Activated CD4-positive, alpha-beta T cell treated with anti-CD3 and anti-CD28 coated beads for 36 hours (primary cell): ENCODE measurements at regions not wholly inside any gene's neighbourhood (a gene's known extent, or its start where the extent isn't known, plus 50 kb on each side); places are given as distances from the start of the nearest gene placed in this dataset.

ENCODE experiments used
- ATAC-seq: fragments of 200-7000 bp; cut with Tn5 transposase; one replicate; pipeline ENCODE4 v1.10.0; 2021; ENCODE audit warnings: mild to moderate bottlenecking, moderate library complexity
- CTCF ChIA-PET: fragments of 350-600 bp; sonication (Branson Sonifier 250); formaldehyde crosslinking; loops from one replicate; lab custom pipeline; 2021; ENCODE audit warnings: antibody characterized with exemption; lab: Charles Lee
- POLR2A ChIA-PET: fragments of 350-600 bp; sonication (Branson Sonifier 250); formaldehyde crosslinking; loops from one replicate; lab custom pipeline; 2021; ENCODE audit warnings: antibody characterized with exemption, inconsistent platforms; lab: Charles Lee
- DNase-seq: peaks from one replicate; pipeline ENCODE4 v3.0.0-alpha.2; 2020
- H3K27ac Mint-ChIP-seq: one replicate; pipeline ENCODE4 v1.8.0; 2021; ENCODE audit warnings: mixed read lengths
- H3K27me3 Mint-ChIP-seq: one replicate; pipeline ENCODE4 v1.8.0; 2021; ENCODE audit warnings: mixed read lengths
- H3K36me3 Mint-ChIP-seq: one replicate; pipeline ENCODE4 v1.8.0; 2021; ENCODE audit warnings: low read depth, mixed read lengths
- H3K4me1 Mint-ChIP-seq: one replicate; pipeline ENCODE4 v1.8.0; 2021; ENCODE audit warnings: mixed read lengths
- H3K4me3 Mint-ChIP-seq: one replicate; pipeline ENCODE4 v1.8.0; 2021; ENCODE audit warnings: mild to moderate bottlenecking, moderate library complexity, mixed read lengths
- H3K9me3 Mint-ChIP-seq: one replicate; pipeline ENCODE4 v1.8.0; 2021; ENCODE audit warnings: low read depth, mixed read lengths
- intact Hi-C, 2 experiments: fragments of 100-400 bp; cut with DNase I in 1 of 2; cut with micrococcal nuclease in 1 of 2; formaldehyde crosslinking; loops; one replicate each; pipeline versions ENCODE4 v1.14.2 to v1.15.1; 2022 to 2024; cut with DNase I, micrococcal nuclease

GRCh38 chr2:160920791-160921303 lies 239.4 kb upstream of the TANK start:
- ChIA-PET CTCF (no interaction called here), POLR2A (no interaction called here)
- DNase-seq (no peak), ATAC-seq (no peak)
- intact Hi-C loops: no loop called here
- Mint-ChIP-seq H3K4me3 (no peak overlapping the region), H3K36me3 (no peaks in the 10 kb centered on the region), H3K9me3 (no peaks in the 10 kb centered on the region), H3K27me3 (no peaks in the 10 kb centered on the region), H3K4me1 (no peaks in the 10 kb centered on the region), H3K27ac (no peak overlapping the region)

DNA sequence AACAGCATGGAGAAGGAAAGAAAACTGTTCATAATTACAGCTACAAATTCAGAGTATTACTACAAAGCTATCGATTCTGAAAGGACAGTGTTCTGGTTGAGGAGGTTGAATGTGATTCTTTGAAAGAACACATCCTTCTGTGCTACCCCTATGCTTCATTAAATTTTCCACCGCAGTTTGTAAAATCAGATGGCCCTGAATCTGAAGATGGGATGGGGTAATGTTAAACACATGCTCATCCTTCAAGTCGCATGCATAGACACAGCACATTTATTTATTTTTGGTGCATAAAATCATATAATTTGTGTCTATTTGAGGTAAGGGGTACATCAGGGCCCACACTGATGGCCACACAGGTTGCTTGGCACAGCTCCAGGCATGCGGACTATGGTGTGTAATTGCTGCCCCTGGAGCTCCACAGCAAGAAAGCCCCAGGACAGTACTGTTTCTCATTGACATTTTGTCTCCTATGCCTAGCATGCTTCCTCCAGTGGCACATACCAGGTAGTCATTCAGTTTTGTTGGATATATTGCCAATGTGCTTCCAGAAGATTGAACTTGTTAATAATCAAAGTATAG lies 238.8 kb upstream of the TANK start:
- no peaks in the 10 kb centered on the region for H3K27me3 Mint-ChIP-seq
- CTCF ChIA-PET: interaction anchor here (0.6 kb wide), 1 partner anchor 720 kb away, joined by 4 read pairs; no protein-coding TSS in a partner anchor

DNA sequence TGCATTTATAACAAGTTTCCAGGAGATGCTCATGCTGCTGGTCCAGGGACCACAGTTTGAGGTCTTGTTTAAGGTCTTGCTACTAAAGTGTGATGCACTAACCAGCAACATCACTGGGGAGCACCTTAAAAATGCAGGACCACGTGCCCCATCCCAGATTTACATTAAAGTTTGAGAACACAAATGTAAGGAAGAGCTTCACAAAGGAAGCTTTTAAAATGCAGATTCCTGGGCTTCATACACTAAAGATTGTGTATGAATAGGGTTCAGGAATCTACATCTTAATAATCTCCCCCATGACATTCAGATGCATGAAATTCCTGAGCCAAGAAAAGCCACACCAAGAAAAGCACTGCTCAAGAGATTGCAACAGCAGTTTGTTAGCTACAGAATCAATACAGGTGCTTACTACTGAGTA lies 235.3 kb upstream of the TANK start:
- Mint-ChIP-seq H3K27me3 (no peaks in the 10 kb centered on the region), H3K4me1 (no peaks in the 10 kb centered on the region), H3K27ac (no peak overlapping the region), H3K9me3 (no peaks in the 10 kb centered on the region), H3K4me3 (no peak overlapping the region), H3K36me3 (no peaks in the 10 kb centered on the region)
- no peak for ATAC-seq
- intact Hi-C loops: no loop called here
- DNase-seq: no peak
- ChIA-PET POLR2A (interaction anchor here (0.6 kb wide), 1 partner anchor 222 kb away, joined by 7 read pairs; no protein-coding TSS in a partner anchor), CTCF (interaction anchor here (0.6 to 1.1 kb wide), 3 partner anchors 14 to 121 kb away, joined by 3 to 4 read pairs (median 3); no protein-coding TSS in a partner anchor)

More for the DNA sequence above, 238.8 kb upstream of the TANK start:
- intact Hi-C loops: no loop called here
- no peak overlapping the region for H3K27ac Mint-ChIP-seq
- POLR2A ChIA-PET: no interaction called here
- no peak for ATAC-seq
- H3K9me3 Mint-ChIP-seq: no peaks in the 10 kb centered on the region
- no peak overlapping the region for H3K4me3 Mint-ChIP-seq
- H3K4me1 Mint-ChIP-seq: no peaks in the 10 kb centered on the region
- no peaks in the 10 kb centered on the region for H3K36me3 Mint-ChIP-seq
- no peak for DNase-seq

DNA sequence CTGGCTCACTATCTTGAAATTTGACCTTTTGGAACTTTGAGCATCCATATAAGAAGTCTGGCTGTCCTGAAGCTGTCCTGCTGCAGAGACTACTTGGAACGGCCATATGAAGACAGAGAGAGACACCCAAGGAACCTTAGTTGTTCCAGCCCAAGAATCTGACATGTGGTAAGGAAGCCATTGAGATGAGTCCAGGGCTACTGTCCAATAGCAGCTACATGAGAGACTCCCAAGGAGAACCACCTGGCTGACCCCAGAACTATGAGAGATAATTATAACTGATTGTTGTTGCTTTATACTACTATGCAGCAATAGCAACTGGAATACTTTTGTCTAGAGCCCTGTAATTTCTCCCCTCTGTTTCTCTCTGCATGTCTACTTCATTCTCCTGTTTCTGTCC lies 234.3 kb upstream of the TANK start:
- intact Hi-C loops: no loop called here
- H3K9me3 Mint-ChIP-seq: no peaks in the 10 kb centered on the region
- no peak overlapping the region for H3K4me3 Mint-ChIP-seq
- CTCF ChIA-PET: interaction anchor here (0.8 to 1.1 kb wide), 2 partner anchors 15 to 691 kb away, joined by 3 to 4 read pairs; no protein-coding TSS in a partner anchor
- no peaks in the 10 kb centered on the region for H3K4me1 Mint-ChIP-seq
- DNase-seq (no peak), ATAC-seq (no peak)
- POLR2A ChIA-PET: no interaction called here
- no peaks in the 10 kb centered on the region for H3K36me3 Mint-ChIP-seq
- no peak overlapping the region for H3K27ac Mint-ChIP-seq
- H3K27me3 Mint-ChIP-seq: peaks cover 4% of the 10 kb centered on the region

- no peak overlapping the region for H3K27ac Mint-ChIP-seq
- DNase-seq: no peak
- H3K4me1 Mint-ChIP-seq: no peaks in the 10 kb centered on the region
- ChIA-PET POLR2A (no interaction called here), CTCF (interaction anchor here (0.5 to 0.7 kb wide), 3 partner anchors 30 to 856 kb away, joined by 3 to 5 read pairs (median 3); no protein-coding TSS in a partner anchor)
- H3K9me3 Mint-ChIP-seq: no peaks in the 10 kb centered on the region
- peaks cover 4% of the 10 kb centered on the region for H3K27me3 Mint-ChIP-seq
- no peak overlapping the region for H3K4me3 Mint-ChIP-seq
- ATAC-seq: no peak
- no peaks in the 10 kb centered on the region for H3K36me3 Mint-ChIP-seq
- intact Hi-C loops: no loop called here
Measured at GRCh38 chr2:160927324-160927723, 232.9 kb upstream of the TANK start.

GRCh38 chr2:160928854-160929301 lies 231.3 kb upstream of the TANK start:
- ATAC-seq (no peak), DNase-seq (no peak)
- Mint-ChIP-seq H3K4me3 (no peak overlapping the region), H3K9me3 (no peaks in the 10 kb centered on the region), H3K27ac (no peak overlapping the region), H3K4me1 (no peaks in the 10 kb centered on the region), H3K36me3 (no peaks in the 10 kb centered on the region), H3K27me3 (peaks cover 4% of the 10 kb centered on the region)
- ChIA-PET POLR2A (no interaction called here), CTCF (interaction anchor here (0.6 to 1.2 kb wide), 3 partner anchors 17 to 605 kb away, joined by 3 read pairs; no protein-coding TSS in a partner anchor)
- intact Hi-C loops: no loop called here

GRCh38 chr2:160931531-160931930 lies 228.7 kb upstream of the TANK start:
- Mint-ChIP-seq H3K27ac (no peak overlapping the region), H3K9me3 (no peaks in the 10 kb centered on the region), H3K4me1 (peaks cover 3% of the 10 kb centered on the region), H3K36me3 (no peaks in the 10 kb centered on the region), H3K4me3 (no peak overlapping the region), H3K27me3 (peaks cover 4% of the 10 kb centered on the region)
- intact Hi-C loops: no loop called here
- ChIA-PET POLR2A (no interaction called here), CTCF (no interaction called here)
- DNase-seq: no peak
- ATAC-seq: no peak

- no peaks in the 10 kb centered on the region for H3K9me3 Mint-ChIP-seq
- H3K27ac Mint-ChIP-seq: no peak overlapping the region
- ChIA-PET CTCF (no interaction called here), POLR2A (no interaction called here)
- H3K4me3 Mint-ChIP-seq: no peak overlapping the region
- DNase-seq (no peak), ATAC-seq (no peak)
- no peaks in the 10 kb centered on the region for H3K36me3 Mint-ChIP-seq
- H3K27me3 Mint-ChIP-seq: peaks cover 4% of the 10 kb centered on the region
- H3K4me1 Mint-ChIP-seq: peaks cover 3% of the 10 kb centered on the region
- intact Hi-C loops: no loop called here
Measured at GRCh38 chr2:160932960-160933359, 227.3 kb upstream of the TANK start.

DNA sequence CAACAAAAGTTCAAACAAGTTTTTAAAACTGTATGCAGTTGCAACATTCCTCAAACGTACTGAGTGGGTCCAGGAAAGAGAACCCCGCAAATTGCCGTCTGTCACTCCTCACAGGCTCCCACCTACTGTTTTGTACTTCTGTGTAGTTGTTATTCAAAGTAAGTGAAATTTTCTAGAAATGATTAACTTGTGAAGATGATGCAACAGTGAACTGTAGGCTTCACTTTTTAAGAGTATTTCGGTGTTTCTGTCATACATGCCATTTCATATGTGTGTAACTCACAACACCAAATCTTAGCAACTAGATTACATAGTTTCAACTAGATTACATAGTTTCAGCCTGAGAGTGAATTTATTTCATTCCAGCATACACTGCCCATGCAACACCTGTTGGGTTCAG lies 226.0 kb upstream of the TANK start:
- no peak overlapping the region for H3K27ac Mint-ChIP-seq
- no peaks in the 10 kb centered on the region for H3K36me3 Mint-ChIP-seq

GRCh38 chr2:160934991-160935390 lies 225.2 kb upstream of the TANK start:
- ATAC-seq (no peak), DNase-seq (no peak)
- no peak overlapping the region for H3K4me3 Mint-ChIP-seq
- intact Hi-C loops: no loop called here
- peaks cover 10% of the 10 kb centered on the region for H3K4me1 Mint-ChIP-seq
- H3K9me3 Mint-ChIP-seq: no peaks in the 10 kb centered on the region
- ChIA-PET CTCF (no interaction called here), POLR2A (no interaction called here)
- H3K36me3 Mint-ChIP-seq: no peaks in the 10 kb centered on the region
- peaks cover 4% of the 10 kb centered on the region for H3K27me3 Mint-ChIP-seq
- H3K27ac Mint-ChIP-seq: no peak overlapping the region

More for the DNA sequence above, 226.0 kb upstream of the TANK start:
- intact Hi-C loops: no loop called here
- DNase-seq: no peak
- Mint-ChIP-seq H3K4me1 (peaks cover 4% of the 10 kb centered on the region), H3K4me3 (no peak overlapping the region), H3K9me3 (no peaks in the 10 kb centered on the region), H3K27me3 (peaks cover 4% of the 10 kb centered on the region)
- ChIA-PET POLR2A (no interaction called here), CTCF (interaction anchor here (0.6 to 0.7 kb wide), 2 partner anchors 9 to 46 kb away, joined by 3 read pairs; no protein-coding TSS in a partner anchor)
- peak; percentile 51 for ATAC-seq

- intact Hi-C loops: no loop called here
- H3K4me3 Mint-ChIP-seq: no peak overlapping the region
- no peak overlapping the region for H3K27ac Mint-ChIP-seq
- ATAC-seq: no peak
- ChIA-PET CTCF (interaction anchor here (0.6 to 1.0 kb wide), 2 partner anchors 12 to 25 kb away, joined by 3 read pairs; no protein-coding TSS in a partner anchor), POLR2A (no interaction called here)
- peaks cover 22% of the 10 kb centered on the region for H3K4me1 Mint-ChIP-seq
- no peaks in the 10 kb centered on the region for H3K9me3 Mint-ChIP-seq
- H3K36me3 Mint-ChIP-seq: no peaks in the 10 kb centered on the region
- DNase-seq: no peak
- no peaks in the 10 kb centered on the region for H3K27me3 Mint-ChIP-seq
Measured at GRCh38 chr2:160936044-160936806, 224.0 kb upstream of the TANK start.
